HUES6 (cell line): ENCODE measurements at regions not wholly inside any gene's neighbourhood (a gene's known extent, or its start where the extent isn't known, plus 50 kb on each side); places are given as distances from the start of the nearest gene placed in this dataset.
"Not testable (repeated sequence)": the region's sequence is repeated elsewhere in the genome, so short reads cannot be mapped to it uniquely, and the experiment has no call there.

Experiments used
- H3K27ac ChIP-seq: 2 replicates; pipeline ENCODE4 v1.7.0; 2013; ENCODE audit warnings: low read depth, mild to moderate bottlenecking, low read length, inconsistent platforms
- H3K27me3 ChIP-seq: 2 replicates; pipeline ENCODE4 v1.6.1; 2013; ENCODE audit warnings: low read length; ENCODE audit not compliant: control insufficient read depth, insufficient read depth
- H3K36me3 ChIP-seq: 2 replicates; pipeline ENCODE4 v1.6.1; 2013; ENCODE audit warnings: low read length; ENCODE audit not compliant: control insufficient read depth, insufficient read depth
- H3K4me1 ChIP-seq: 2 replicates; pipeline ENCODE4 v1.6.1; 2013; ENCODE audit warnings: low read length; ENCODE audit not compliant: control insufficient read depth, insufficient read depth
- H3K4me3 ChIP-seq: 2 replicates; pipeline ENCODE4 v1.5.1; 2013; ENCODE audit warnings: low read depth, low read length
- H3K9ac ChIP-seq: one replicate; pipeline ENCODE4 v1.6.1; 2013; ENCODE audit warnings: mild to moderate bottlenecking, low read length
- H3K9me3 ChIP-seq: 2 replicates; pipeline ENCODE4 v1.6.1; 2013; ENCODE audit warnings: low read depth, low read length; ENCODE audit not compliant: control insufficient read depth, insufficient read depth

- Histone ChIP-seq H3K27ac (no peak overlapping the region), H3K9me3 (no peaks in the 10 kb centered on the region), H3K9ac (no peak overlapping the region), H3K4me3 (no peak overlapping the region), H3K27me3 (no peaks in the 10 kb centered on the region), H3K36me3 (no peaks in the 10 kb centered on the region), H3K4me1 (no peaks in the 10 kb centered on the region)
These were observed 575.4 kb upstream of the GOLIM4 start for GRCh38 chr3:168671091-168671490.

- H3K27me3 ChIP-seq, H3K4me1 ChIP-seq, H3K36me3 ChIP-seq, H3K9me3 ChIP-seq, H3K9ac ChIP-seq, H3K27ac ChIP-seq, H3K4me3 ChIP-seq: not testable (repeated sequence)
These were observed 565.3 kb upstream of the GOLIM4 start for GRCh38 chr3:168660879-168661657.

- Histone ChIP-seq H3K4me1 (peaks cover 3% of the 10 kb centered on the region; the same call in 1 of the 2 replicates), H3K27me3 (no peaks in the 10 kb centered on the region), H3K27ac (no peak overlapping the region), H3K9me3 (no peaks in the 10 kb centered on the region), H3K4me3 (no peak overlapping the region), H3K36me3 (no peaks in the 10 kb centered on the region), H3K9ac (no peak overlapping the region)
These were observed 563.3 kb upstream of the GOLIM4 start for GRCh38 chr3:168659015-168659414.

GRCh38 chr3:168655611-168656010 is 559.9 kb upstream of the GOLIM4 start:
- Histone ChIP-seq H3K4me3 (no peak overlapping the region), H3K27ac (no peak overlapping the region), H3K9ac (no peak overlapping the region), H3K36me3 (no peaks in the 10 kb centered on the region), H3K27me3 (no peaks in the 10 kb centered on the region), H3K9me3 (no peaks in the 10 kb centered on the region), H3K4me1 (peaks cover 6% of the 10 kb centered on the region; the same call in 1 of the 2 replicates)

- H3K4me3 ChIP-seq, result no peak overlapping the region
- no peak overlapping the region for H3K9ac ChIP-seq
- H3K27me3 ChIP-seq, result no peaks in the 10 kb centered on the region
- H3K4me1 ChIP-seq, result peaks cover 6% of the 10 kb centered on the region; the same call in 1 of the 2 replicates
- no peaks in the 10 kb centered on the region for H3K9me3 ChIP-seq
- no peak overlapping the region for H3K27ac ChIP-seq
- H3K36me3 ChIP-seq, result no peaks in the 10 kb centered on the region
These were observed 559.0 kb upstream of the GOLIM4 start for GRCh38 chr3:168654700-168655099.

GRCh38 chr3:168653255-168653654 is 557.5 kb upstream of the GOLIM4 start:
- no peaks in the 10 kb centered on the region for H3K27me3 ChIP-seq
- H3K9ac ChIP-seq, result no peak overlapping the region
- peaks cover 6% of the 10 kb centered on the region; the same call in 1 of the 2 replicates for H3K4me1 ChIP-seq
- H3K9me3 ChIP-seq, result no peaks in the 10 kb centered on the region
- H3K27ac ChIP-seq, result no peak overlapping the region
- H3K4me3 ChIP-seq, result no peak overlapping the region
- H3K36me3 ChIP-seq, result no peaks in the 10 kb centered on the region

GRCh38 chr3:168648321-168648720 is 552.6 kb upstream of the GOLIM4 start:
- no peaks in the 10 kb centered on the region for H3K36me3 ChIP-seq
- peaks cover 3% of the 10 kb centered on the region; the same call in 1 of the 2 replicates for H3K4me1 ChIP-seq
- H3K27ac ChIP-seq, result no peak overlapping the region
- no peaks in the 10 kb centered on the region for H3K27me3 ChIP-seq
- H3K4me3 ChIP-seq, result no peak overlapping the region
- H3K9ac ChIP-seq, result no peak overlapping the region
- H3K9me3 ChIP-seq, result no peaks in the 10 kb centered on the region

GRCh38 chr3:168647582-168647981 is 551.9 kb upstream of the GOLIM4 start:
- Histone ChIP-seq H3K9me3 (no peaks in the 10 kb centered on the region), H3K4me3 (no peak overlapping the region), H3K4me1 (no peaks in the 10 kb centered on the region), H3K27ac (no peak overlapping the region), H3K9ac (no peak overlapping the region), H3K27me3 (no peaks in the 10 kb centered on the region), H3K36me3 (no peaks in the 10 kb centered on the region)

- H3K9ac ChIP-seq, result no peak overlapping the region
- no peaks in the 10 kb centered on the region for H3K27me3 ChIP-seq
- H3K9me3 ChIP-seq, result no peaks in the 10 kb centered on the region
- no peak overlapping the region for H3K4me3 ChIP-seq
- H3K36me3 ChIP-seq, result no peaks in the 10 kb centered on the region
- no peaks in the 10 kb centered on the region for H3K4me1 ChIP-seq
- H3K27ac ChIP-seq, result no peak overlapping the region
These were observed 549.5 kb upstream of the GOLIM4 start for GRCh38 chr3:168645180-168645579.

- no peak overlapping the region for H3K4me3 ChIP-seq
- no peak overlapping the region for H3K9ac ChIP-seq
- H3K36me3 ChIP-seq, result no peaks in the 10 kb centered on the region
- no peak overlapping the region for H3K27ac ChIP-seq
- 0 out of 2 replicates have a peak, but pooled peaks cover 3% of the 10 kb centered on the region for H3K4me1 ChIP-seq
- no peaks in the 10 kb centered on the region for H3K27me3 ChIP-seq
- H3K9me3 ChIP-seq, result no peaks in the 10 kb centered on the region
These were observed 532.8 kb upstream of the GOLIM4 start for GRCh38 chr3:168628549-168628948.

- Histone ChIP-seq H3K27ac (no peak overlapping the region), H3K4me3 (no peak overlapping the region), H3K9ac (no peak overlapping the region)
These were observed 529.8 kb upstream of the GOLIM4 start for GRCh38 chr3:168625477-168625876.

More at GRCh38 chr3:168625477-168625876, 529.8 kb upstream of the GOLIM4 start:
- 0 out of 2 replicates have a peak, but pooled peaks cover 3% of the 10 kb centered on the region for H3K4me1 ChIP-seq
- H3K9me3 ChIP-seq, result no peaks in the 10 kb centered on the region
- no peaks in the 10 kb centered on the region for H3K27me3 ChIP-seq
- no peaks in the 10 kb centered on the region for H3K36me3 ChIP-seq
